ENCODE measurements at regions not wholly inside any gene's neighbourhood (a gene's known extent, or its start where the extent isn't known, plus 50 kb on each side); places are given as distances from the start of the nearest gene placed in this dataset.

- Histone ChIP-seq H3K4me2 (ENCODE audit: low read length) (no peak overlapping the region), H4K20me1 (ENCODE audit: control insufficient read depth, insufficient read depth, low read depth, low read length) (no peaks in the 10 kb centered on the region), H3K4me3 (ENCODE audit: low read length) (no peak overlapping the region), H3K9me3 (ENCODE audit: control insufficient read depth, insufficient read depth, low read length) (no peaks in the 10 kb centered on the region), H3K36me3 (ENCODE audit: control insufficient read depth, low read length) (no peaks in the 10 kb centered on the region), H3K27ac (ENCODE audit: low read depth, low read length) (no peak overlapping the region), H3K27me3 (ENCODE audit: control insufficient read depth, low read length) (no peaks in the 10 kb centered on the region), H3K9me2 (replicated peaks; ENCODE audit: control insufficient read depth, low read length) (no peaks in the 10 kb centered on the region), H3K79me2 (ENCODE audit: control insufficient read depth, low read length) (no peaks in the 10 kb centered on the region), H3K4me1 (ENCODE audit: control insufficient read depth, low read length) (no peaks in the 10 kb centered on the region), H3F3A (ENCODE audit: control insufficient read depth, insufficient read depth) (no peaks in the 10 kb centered on the region)
- TF ChIP-seq EZH2phosphoT487 (IDR thresholded peaks at IDR 0.05; ENCODE audit: borderline replicate concordance, low read length) (no peak), CTCF (IDR thresholded peaks at IDR 0.05; ENCODE audit: low read depth, low read length, poor library complexity, severe bottlenecking) (no peak)
These were observed 1645.2 kb upstream of the CDH6 start for GRCh38 chr5:29548262-29548661.

- Histone ChIP-seq H4K20me1 (ENCODE audit: control insufficient read depth, insufficient read depth, low read depth, low read length) (no peaks in the 10 kb centered on the region), H3K27me3 (ENCODE audit: control insufficient read depth, low read length) (no peaks in the 10 kb centered on the region), H3K4me2 (ENCODE audit: low read length) (no peak overlapping the region), H3K4me1 (ENCODE audit: control insufficient read depth, low read length) (no peaks in the 10 kb centered on the region), H3K9me2 (replicated peaks; ENCODE audit: control insufficient read depth, low read length) (no peaks in the 10 kb centered on the region), H3K79me2 (ENCODE audit: control insufficient read depth, low read length) (no peaks in the 10 kb centered on the region), H3K9me3 (ENCODE audit: control insufficient read depth, insufficient read depth, low read length) (no peaks in the 10 kb centered on the region), H3F3A (ENCODE audit: control insufficient read depth, insufficient read depth) (no peaks in the 10 kb centered on the region), H3K4me3 (ENCODE audit: low read length) (no peak overlapping the region), H3K27ac (ENCODE audit: low read depth, low read length) (no peak overlapping the region), H3K36me3 (ENCODE audit: control insufficient read depth, low read length) (no peaks in the 10 kb centered on the region)
- TF ChIP-seq CTCF (IDR thresholded peaks at IDR 0.05; ENCODE audit: low read depth, low read length, poor library complexity, severe bottlenecking), result no peak
- no peak for TF ChIP-seq EZH2phosphoT487 (IDR thresholded peaks at IDR 0.05; ENCODE audit: borderline replicate concordance, low read length)
These were observed 1646.1 kb upstream of the CDH6 start for GRCh38 chr5:29547236-29547865.

- Histone ChIP-seq H3K4me2 (ENCODE audit: low read length) (no peak overlapping the region), H3F3A (ENCODE audit: control insufficient read depth, insufficient read depth) (no peaks in the 10 kb centered on the region), H3K9me3 (ENCODE audit: control insufficient read depth, insufficient read depth, low read length) (no peaks in the 10 kb centered on the region), H3K27me3 (ENCODE audit: control insufficient read depth, low read length) (no peaks in the 10 kb centered on the region), H3K27ac (ENCODE audit: low read depth, low read length) (no peak overlapping the region), H3K79me2 (ENCODE audit: control insufficient read depth, low read length) (no peaks in the 10 kb centered on the region), H3K4me3 (ENCODE audit: low read length) (no peak overlapping the region), H3K36me3 (ENCODE audit: control insufficient read depth, low read length) (no peaks in the 10 kb centered on the region), H3K9me2 (replicated peaks; ENCODE audit: control insufficient read depth, low read length) (no peaks in the 10 kb centered on the region), H4K20me1 (ENCODE audit: control insufficient read depth, insufficient read depth, low read depth, low read length) (no peaks in the 10 kb centered on the region), H3K4me1 (ENCODE audit: control insufficient read depth, low read length) (no peaks in the 10 kb centered on the region)
- TF ChIP-seq CTCF (IDR thresholded peaks at IDR 0.05; ENCODE audit: low read depth, low read length, poor library complexity, severe bottlenecking), result no peak
- no peak for TF ChIP-seq EZH2phosphoT487 (IDR thresholded peaks at IDR 0.05; ENCODE audit: borderline replicate concordance, low read length)
These were observed 1650.0 kb upstream of the CDH6 start for GRCh38 chr5:29543501-29543900.
